ENCODE measurements at regions not wholly inside any gene's neighbourhood (a gene's known extent, or its start where the extent isn't known, plus 50 kb on each side); places are given as distances from the start of the nearest gene placed in this dataset.

GRCh38 chr9:3698076-3698475 is 172.3 kb upstream of the RFX3 start:
- Histone ChIP-seq H3K9me3 (no peaks in the 10 kb centered on the region), H3K27ac (no peak overlapping the region), H3K4me3 (no peak overlapping the region), H3K4me1 (no peaks in the 10 kb centered on the region), H3K4me2 (no peak overlapping the region)
- TF ChIP-seq SMC3 (IDR thresholded peaks at IDR 0.05): no peak
- POLR2A ChIA-PET: no interaction called here
- no peak for FAIRE-seq
- ATAC-seq: no peak
- no peak for DNase-seq (ENCODE audit: low read depth in 1 of 2, low spot score in 1 of 2)
- 51% methylated on average over 3 of the region's 3 CpGs for WGBS (ENCODE audit: missing lambda C conversion rate)
- CTCF ChIA-PET: no interaction called here

- no peaks in the 10 kb centered on the region for H3K4me1 ChIP-seq
- no peak overlapping the region for H3K4me2 ChIP-seq
- no peak for FAIRE-seq
- no peak for ATAC-seq
- TF ChIP-seq FOSL2 (IDR thresholded peaks at IDR 0.05) (no peak), FOSL2 (CRISPR knock-in tag; IDR thresholded peaks at IDR 0.05) (no peak), ZFP36 (IDR thresholded peaks at IDR 0.05; ENCODE audit: borderline replicate concordance, partially characterized antibody) (no peak), KDM1A (IDR thresholded peaks at IDR 0.05; ENCODE audit: low read depth) (no peak), ESRRA (IDR thresholded peaks at IDR 0.05; ENCODE audit: borderline replicate concordance, low read length) (no peak), FOXS1 (CRISPR knock-in tag; IDR thresholded peaks at IDR 0.05) (no peak), CBX8 (IDR thresholded peaks at IDR 0.05) (no peak), ZC3H11A (IDR thresholded peaks at IDR 0.05) (no peak), CEBPB (IDR thresholded peaks at IDR 0.05) (no peak), PBX3 (IDR thresholded peaks at IDR 0.05) (no peak), RNF2 (IDR thresholded peaks at IDR 0.05; ENCODE audit: borderline replicate concordance, low read depth) (no peak)
- H3K9me3 ChIP-seq: no peaks in the 10 kb centered on the region
- POLR2A ChIA-PET: no interaction called here
- H3K4me3 ChIP-seq: no peak overlapping the region
- WGBS (ENCODE audit: missing lambda C conversion rate): 45% methylated on average over 2 of the region's 2 CpGs
- CTCF ChIA-PET: interaction anchor here (0.5 kb wide), 1 partner anchor 861 kb away, joined by 3 read pairs; no protein-coding TSS in a partner anchor
- DNase-seq (ENCODE audit: low read depth in 1 of 2, low spot score in 1 of 2): no peak
- H3K27ac ChIP-seq: no peak overlapping the region
Measured at GRCh38 chr9:3696368-3696767, 170.6 kb upstream of the RFX3 start.

DNA sequence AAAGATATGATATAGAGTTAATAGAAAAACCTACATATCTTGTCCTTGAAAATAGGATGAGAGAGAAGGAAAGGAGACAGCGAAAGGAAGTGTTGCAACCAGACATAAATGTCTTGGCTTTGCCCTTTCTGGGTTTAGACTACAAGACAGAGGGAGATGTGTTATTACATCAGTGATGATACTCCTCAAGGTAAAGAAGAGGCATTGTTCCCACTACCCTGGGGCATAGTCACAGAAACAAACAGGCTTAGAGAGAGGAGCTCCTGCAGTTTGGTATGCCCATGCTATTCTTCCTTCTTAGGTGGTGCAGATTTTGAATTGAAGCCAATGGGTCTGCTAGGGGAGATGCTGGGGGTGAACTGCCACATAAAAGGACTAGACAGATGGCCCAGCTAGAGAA is 166.8 kb upstream of the RFX3 start:
- ChIA-PET POLR2A (no interaction called here), CTCF (no interaction called here)

GRCh38 chr9:3689555-3689954 is 163.8 kb upstream of the RFX3 start:
- no peak overlapping the region for H3K4me3 ChIP-seq
- FAIRE-seq: no peak
- ChIA-PET POLR2A (no interaction called here), CTCF (no interaction called here)
- H3K4me2 ChIP-seq: no peak overlapping the region
- WGBS (ENCODE audit: missing lambda C conversion rate): 73% methylated on average over 4 of the region's 4 CpGs
- ATAC-seq: no peak
- no peak for DNase-seq (ENCODE audit: low read depth in 1 of 2, low spot score in 1 of 2)
- no peaks in the 10 kb centered on the region for H3K4me1 ChIP-seq
- H3K27ac ChIP-seq: no peak overlapping the region
- TF ChIP-seq NFE2L2 (conservative IDR thresholded peaks at IDR 0.05; ENCODE audit: low read length): peak; percentile 54
- no peak for TF ChIP-seq BHLHE40 (IDR thresholded peaks at IDR 0.05; ENCODE audit: low read depth, low read length)
- peak; percentile 96 for TF ChIP-seq MAFK (IDR thresholded peaks at IDR 0.05; ENCODE audit: partially characterized antibody)
- no peak for TF ChIP-seq REST (IDR thresholded peaks at IDR 0.05)
- H3K9me3 ChIP-seq: no peaks in the 10 kb centered on the region

More for the DNA sequence above, 166.8 kb upstream of the RFX3 start:
- TF ChIP-seq CHD2 (IDR thresholded peaks at IDR 0.05; ENCODE audit: low read length, partially characterized antibody): no peak
- no peak for TF ChIP-seq NPAS2 (CRISPR knock-in tag; IDR thresholded peaks at IDR 0.05; ENCODE audit: borderline replicate concordance)
- TF ChIP-seq, protein P1, sequence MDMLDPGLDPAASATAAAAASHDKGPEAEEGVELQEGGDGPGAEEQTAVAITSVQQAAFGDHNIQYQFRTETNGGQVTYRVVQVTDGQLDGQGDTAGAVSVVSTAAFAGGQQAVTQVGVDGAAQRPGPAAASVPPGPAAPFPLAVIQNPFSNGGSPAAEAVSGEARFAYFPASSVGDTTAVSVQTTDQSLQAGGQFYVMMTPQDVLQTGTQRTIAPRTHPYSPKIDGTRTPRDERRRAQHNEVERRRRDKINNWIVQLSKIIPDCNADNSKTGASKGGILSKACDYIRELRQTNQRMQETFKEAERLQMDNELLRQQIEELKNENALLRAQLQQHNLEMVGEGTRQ (IDR thresholded peaks at IDR 0.05): no peak
- DNase-seq (ENCODE audit: low read depth in 1 of 2, low spot score in 1 of 2) (no peak), ATAC-seq (no peak), FAIRE-seq (no peak)
- H3K9me3 ChIP-seq: no peaks in the 10 kb centered on the region
- 97% methylated on average over 1 of the region's 1 CpG for WGBS (ENCODE audit: missing lambda C conversion rate)
- no peaks in the 10 kb centered on the region for H3K4me1 ChIP-seq
- H3K4me2 ChIP-seq: no peak overlapping the region
- H3K4me3 ChIP-seq: no peak overlapping the region
- H3K27ac ChIP-seq: no peak overlapping the region
